Esophagus muscularis mucosa (tissue), 3 donors: ENCODE measurements at regions not wholly inside any gene's neighbourhood (a gene's known extent, or its start where the extent isn't known, plus 50 kb on each side); places are given as distances from the start of the nearest gene placed in this dataset.

ENCODE experiments used
- POLR2AphosphoS5 ChIP-seq, 2 donors: sonication (generic); formaldehyde crosslinking; IDR thresholded peaks; one replicate each; pipeline ENCODE4 v1.6.1; 2017; ENCODE audit warnings: antibody characterized with exemption in 2 of 2
- TF ChIP-seq, protein P1 (sequence below), 3 experiments: fragments of 200-600 bp in 2 of 3; fragments of 450-650 bp in 1 of 3; sonication (generic) in 2 of 3; IDR thresholded peaks; one replicate each; pipeline ENCODE4 v1.5.1; 2017 to 2019; ENCODE audit warnings: antibody characterized with exemption in 3 of 3, mild to moderate bottlenecking in 2 of 3, moderate library complexity in 1 of 3

DNA sequence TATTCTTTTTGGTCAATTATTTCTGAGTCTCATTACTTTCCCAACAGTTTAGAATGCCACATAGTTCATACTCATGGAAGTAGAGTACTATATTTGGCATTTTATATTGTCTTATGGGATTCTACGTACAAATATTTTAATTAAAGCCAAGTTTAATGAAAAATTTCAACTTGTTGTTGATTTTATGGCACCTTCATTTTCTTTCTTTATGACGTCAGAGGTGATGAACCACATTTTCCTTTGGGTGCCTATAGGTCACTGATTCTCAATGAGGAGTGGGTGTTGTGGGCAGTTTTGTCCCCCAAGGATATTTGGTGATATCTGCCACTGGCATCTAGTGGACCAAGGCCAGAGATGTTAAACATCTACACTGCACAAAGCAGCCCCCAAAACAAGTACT, 1071.3 kb downstream of the NXPH1 start:
- TF ChIP-seq, protein P1, sequence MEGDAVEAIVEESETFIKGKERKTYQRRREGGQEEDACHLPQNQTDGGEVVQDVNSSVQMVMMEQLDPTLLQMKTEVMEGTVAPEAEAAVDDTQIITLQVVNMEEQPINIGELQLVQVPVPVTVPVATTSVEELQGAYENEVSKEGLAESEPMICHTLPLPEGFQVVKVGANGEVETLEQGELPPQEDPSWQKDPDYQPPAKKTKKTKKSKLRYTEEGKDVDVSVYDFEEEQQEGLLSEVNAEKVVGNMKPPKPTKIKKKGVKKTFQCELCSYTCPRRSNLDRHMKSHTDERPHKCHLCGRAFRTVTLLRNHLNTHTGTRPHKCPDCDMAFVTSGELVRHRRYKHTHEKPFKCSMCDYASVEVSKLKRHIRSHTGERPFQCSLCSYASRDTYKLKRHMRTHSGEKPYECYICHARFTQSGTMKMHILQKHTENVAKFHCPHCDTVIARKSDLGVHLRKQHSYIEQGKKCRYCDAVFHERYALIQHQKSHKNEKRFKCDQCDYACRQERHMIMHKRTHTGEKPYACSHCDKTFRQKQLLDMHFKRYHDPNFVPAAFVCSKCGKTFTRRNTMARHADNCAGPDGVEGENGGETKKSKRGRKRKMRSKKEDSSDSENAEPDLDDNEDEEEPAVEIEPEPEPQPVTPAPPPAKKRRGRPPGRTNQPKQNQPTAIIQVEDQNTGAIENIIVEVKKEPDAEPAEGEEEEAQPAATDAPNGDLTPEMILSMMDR (IDR thresholded peaks at IDR 0.05): no peak
- TF ChIP-seq POLR2AphosphoS5 (IDR thresholded peaks at IDR 0.05): no peak
